ENCODE measurements at regions not wholly inside any gene's neighbourhood (a gene's known extent, or its start where the extent isn't known, plus 50 kb on each side); places are given as distances from the start of the nearest gene placed in this dataset.

- ChIA-PET CTCF (ENCODE audit: partially characterized antibody) (no interaction called here), POLR2A (ENCODE audit: partially characterized antibody) (no interaction called here)
- no peaks in the 10 kb centered on the region for H3K79me1 ChIP-seq (ENCODE audit: low read depth, low read length)
- no peak overlapping the region for H2BK5ac ChIP-seq (ENCODE audit: low read depth, low read length)
- no peak overlapping the region for H3K4me2 ChIP-seq (ENCODE audit: insufficient read depth in 1 of 2, low read depth in 2 of 2, low read length in 2 of 2)
- H3K23me2 ChIP-seq (ENCODE audit: low read depth, low read length) = no peaks in the 10 kb centered on the region
- H3K56ac ChIP-seq (replicated peaks; ENCODE audit: insufficient read length, low read depth, low read length) = no peak overlapping the region
- H3K27ac ChIP-seq (ENCODE audit: low read depth, low read length) = no peak overlapping the region
- H2BK120ac ChIP-seq (replicated peaks; ENCODE audit: low read depth, low read length) = no peak overlapping the region
- H4K5ac ChIP-seq (ENCODE audit: insufficient read length, low read depth, low read length) = no peak overlapping the region
- no peak overlapping the region for H3K4me3 ChIP-seq (ENCODE audit: extremely low read depth in 1 of 4, insufficient read depth in 2 of 4, low read depth in 3 of 4, low read length in 4 of 4)
- H4K91ac ChIP-seq (replicated peaks; ENCODE audit: insufficient read length, low read length) = no peak overlapping the region
- peaks cover 0 to 36% of the 10 kb centered on the region in 2 experiments; a peak in 2 of 4 replicates for H3K9me3 ChIP-seq (ENCODE audit: insufficient read depth in 2 of 2, low read depth in 1 of 2, low read length in 1 of 2)
- no peak overlapping the region for H2BK20ac ChIP-seq (ENCODE audit: low read length)
- no peaks in the 10 kb centered on the region for H3K27me3 ChIP-seq (replicated peaks in 1 of 4; ENCODE audit: control insufficient read depth in 3 of 4, extremely low read depth in 1 of 4, insufficient read depth in 3 of 4, low read length in 3 of 4)
- no peak overlapping the region for H3K9ac ChIP-seq (replicated peaks in 1 of 4; ENCODE audit: extremely low read depth in 1 of 4, low read depth in 3 of 4, low read length in 3 of 4)
- 78% methylated on average over 1 of the region's 2 CpGs; no CpG with 5 or more reads in 1 of the 2 experiments for whole genome bisulfite sequencing, 2 experiments (ENCODE audit: extremely low coverage in 1 of 2, insufficient coverage in 1 of 2, insufficient read length in 1 of 2, insufficient replicate concordance in 2 of 2, low coverage in 1 of 2, low lambda C conversion rate in 2 of 2, missing lambda C conversion rate in 1 of 2)
- no peak overlapping the region for H2BK12ac ChIP-seq (ENCODE audit: low read depth, low read length)
- H3K18ac ChIP-seq (ENCODE audit: extremely low read depth, low read length) = no peak overlapping the region
- H3K14ac ChIP-seq (ENCODE audit: insufficient read length) = no peak overlapping the region
- no peaks in the 10 kb centered on the region for H4K20me1 ChIP-seq (replicated peaks in 1 of 2; ENCODE audit: control insufficient read depth in 1 of 2, insufficient read depth in 2 of 2, low read length in 2 of 2)
- H3K4me1 ChIP-seq (replicated peaks in 1 of 4; ENCODE audit: control insufficient read depth in 3 of 4, insufficient read depth in 4 of 4, low read length in 3 of 4) = 0 out of 7 replicates have a peak, but pooled peaks cover 0 to 2% (median 0%) of the 10 kb centered on the region in 4 experiments
- no peak overlapping the region for H3K23ac ChIP-seq (ENCODE audit: insufficient read length)
- H2BK15ac ChIP-seq (ENCODE audit: low read length) = no peak overlapping the region
- H2AK5ac ChIP-seq (ENCODE audit: low read depth, low read length) = no peak overlapping the region
- no peak overlapping the region for H4K8ac ChIP-seq (ENCODE audit: extremely low read depth, insufficient read depth, low read length)
- no peak for FAIRE-seq
- DNase-seq (ENCODE audit: low read depth in 1 of 2, low spot score in 2 of 2) = no peak
- H3K79me2 ChIP-seq (ENCODE audit: control insufficient read depth in 1 of 2, insufficient read depth in 2 of 2, low read length in 2 of 2) = no peaks in the 10 kb centered on the region
- no peaks in the 10 kb centered on the region for H3K36me3 ChIP-seq (ENCODE audit: control insufficient read depth in 2 of 4, insufficient read depth in 4 of 4, low read length in 3 of 4)
- TF ChIP-seq TAF1 (IDR thresholded peaks at IDR 0.05; ENCODE audit: low read depth, low read length) (no peak), POU5F1 (IDR thresholded peaks at IDR 0.05; ENCODE audit: low read depth, low read length) (no peak), CBX8 (IDR thresholded peaks at IDR 0.05; ENCODE audit: borderline replicate concordance, low read depth, low read length) (no peak), BACH1 (IDR thresholded peaks at IDR 0.05; ENCODE audit: low read length) (no peak), SP1 (IDR thresholded peaks at IDR 0.05; ENCODE audit: low read depth, low read length) (no peak), EGR1 (IDR thresholded peaks at IDR 0.05; ENCODE audit: borderline replicate concordance, low read depth, low read length) (no peak), CREB1 (IDR thresholded peaks at IDR 0.05) (no peak)
- H3K4ac ChIP-seq (replicated peaks; ENCODE audit: insufficient read length, low read depth, low read length) = no peak overlapping the region
- H2AFZ ChIP-seq (ENCODE audit: low read length) = no peak overlapping the region
These were observed 253.3 kb downstream of the FAM72C start for GRCh38 chr1:143718524-143718923.
